WI38 (cell line): ENCODE measurements at regions not wholly inside any gene's neighbourhood (a gene's known extent, or its start where the extent isn't known, plus 50 kb on each side); places are given as distances from the start of the nearest gene placed in this dataset.

Experiments
- H3K4me3 ChIP-seq: 2 replicates; pipeline ENCODE4 v1.5.1; 2011; ENCODE audit warnings: low read depth, mild to moderate bottlenecking, control low read depth, low read length
- CTCF ChIP-seq: IDR thresholded peaks from 2 replicates; pipeline ENCODE4 v1.5.1; 2012; ENCODE audit warnings: low read depth, mild to moderate bottlenecking, control low read depth, low read length

GRCh38 chr2:41546031-41546430, 501.8 kb upstream of the PKDCC start:
- no peak for TF ChIP-seq CTCF
- H3K4me3 ChIP-seq = no peak overlapping the region

- no peak for TF ChIP-seq CTCF
- no peak overlapping the region for H3K4me3 ChIP-seq
Observed at GRCh38 chr2:41568648-41569047, 479.2 kb upstream of the PKDCC start.

GRCh38 chr2:41572154-41572553, 475.7 kb upstream of the PKDCC start:
- TF ChIP-seq CTCF = no peak
- no peak overlapping the region for H3K4me3 ChIP-seq

- TF ChIP-seq CTCF = no peak
- no peak overlapping the region for H3K4me3 ChIP-seq
Observed at GRCh38 chr2:41576423-41576822, 471.4 kb upstream of the PKDCC start.

GRCh38 chr2:41579806-41580205, 468.0 kb upstream of the PKDCC start:
- no peak for TF ChIP-seq CTCF
- no peak overlapping the region for H3K4me3 ChIP-seq

- no peak for TF ChIP-seq CTCF
- H3K4me3 ChIP-seq = no peak overlapping the region
Observed at GRCh38 chr2:41580806-41581205, 467.0 kb upstream of the PKDCC start.

GRCh38 chr2:41595240-41595639, 452.6 kb upstream of the PKDCC start:
- no peak for TF ChIP-seq CTCF
- H3K4me3 ChIP-seq = no peak overlapping the region
